Islet precursor cell (in vitro differentiated cells): ENCODE measurements at regions not wholly inside any gene's neighbourhood (a gene's known extent, or its start where the extent isn't known, plus 50 kb on each side); places are given as distances from the start of the nearest gene placed in this dataset.
A peak's percentile ranks its signal among the peaks of the same experiment; 100 is the strongest.

Experiments
- DNase-seq: peaks from one replicate; pipeline ENCODE4 v3.0.0-alpha.2; 2018

GRCh38 chr1:4292861-4293260 lies 361.5 kb upstream of the AJAP1 start:
- DNase-seq = peak; percentile 6

GRCh38 chr1:4298361-4299083 lies 355.9 kb upstream of the AJAP1 start:
- peak; percentile 33 for DNase-seq

GRCh38 chr1:4301007-4301406 lies 353.4 kb upstream of the AJAP1 start:
- no peak for DNase-seq

- DNase-seq = peak; percentile 26
Observed at GRCh38 chr1:4303303-4303702, 351.1 kb upstream of the AJAP1 start.

GRCh38 chr1:4305526-4306301 lies 348.7 kb upstream of the AJAP1 start:
- peak; percentile 43 for DNase-seq

GRCh38 chr1:4306559-4307467 lies 347.6 kb upstream of the AJAP1 start:
- peak; percentile 29 for DNase-seq

GRCh38 chr1:4307468-4307845 lies 347.0 kb upstream of the AJAP1 start:
- peak; percentile 28 for DNase-seq

- peak; percentile 42 for DNase-seq
Observed at GRCh38 chr1:4307911-4308545, 346.4 kb upstream of the AJAP1 start.

DNA sequence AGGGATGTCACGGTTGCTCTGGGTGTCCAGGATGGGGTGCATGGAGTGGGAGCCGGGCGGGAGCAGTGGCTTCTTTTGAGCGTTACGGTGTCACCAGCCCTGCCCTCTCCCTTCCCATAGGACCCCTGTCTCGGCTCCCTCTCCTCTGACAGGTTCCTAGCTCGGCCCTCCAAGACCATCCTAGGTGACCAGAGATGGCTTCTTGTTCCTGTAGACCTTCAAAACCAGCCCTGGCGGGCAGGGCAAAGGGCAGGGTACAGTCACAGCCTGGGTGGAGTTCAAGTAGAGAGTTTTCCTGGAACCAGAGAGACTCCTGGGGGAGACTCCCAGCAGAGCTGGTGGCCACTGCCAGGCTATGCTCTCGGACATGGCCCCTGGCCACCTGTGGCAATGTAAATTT lies 345.6 kb upstream of the AJAP1 start:
- DNase-seq = no peak

DNA sequence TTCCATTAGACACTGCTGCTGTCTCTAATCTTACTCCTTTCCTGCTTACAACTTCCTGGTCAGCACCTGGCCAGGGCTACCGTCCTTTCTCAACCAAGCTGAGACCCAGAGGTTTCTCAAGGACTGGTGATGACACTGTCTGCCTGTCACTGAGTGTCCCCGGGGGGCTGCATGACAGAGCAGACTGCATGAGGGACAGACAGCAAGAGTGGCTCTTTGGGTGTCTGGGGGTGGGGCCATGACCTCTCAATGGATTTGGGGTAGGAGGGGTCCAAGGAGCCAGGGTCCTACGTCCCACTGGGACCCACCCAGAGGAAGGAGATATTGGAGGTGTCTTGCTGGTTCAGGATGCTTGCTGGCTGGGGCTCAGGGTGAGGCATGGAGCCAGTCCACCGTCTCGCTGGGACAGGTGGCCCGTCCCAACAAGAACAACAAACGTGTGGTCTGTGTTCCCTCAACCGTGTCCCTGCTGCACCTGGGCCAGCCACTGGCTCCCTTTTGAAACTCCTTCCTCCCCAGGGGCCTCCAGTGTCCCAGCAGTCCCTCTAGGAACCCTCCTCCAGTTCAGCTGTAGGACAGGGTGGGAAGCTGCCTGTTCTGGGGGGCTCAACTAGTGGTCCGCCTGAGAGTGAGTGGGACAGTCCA lies 344.6 kb upstream of the AJAP1 start:
- DNase-seq = peak; percentile 24

DNA sequence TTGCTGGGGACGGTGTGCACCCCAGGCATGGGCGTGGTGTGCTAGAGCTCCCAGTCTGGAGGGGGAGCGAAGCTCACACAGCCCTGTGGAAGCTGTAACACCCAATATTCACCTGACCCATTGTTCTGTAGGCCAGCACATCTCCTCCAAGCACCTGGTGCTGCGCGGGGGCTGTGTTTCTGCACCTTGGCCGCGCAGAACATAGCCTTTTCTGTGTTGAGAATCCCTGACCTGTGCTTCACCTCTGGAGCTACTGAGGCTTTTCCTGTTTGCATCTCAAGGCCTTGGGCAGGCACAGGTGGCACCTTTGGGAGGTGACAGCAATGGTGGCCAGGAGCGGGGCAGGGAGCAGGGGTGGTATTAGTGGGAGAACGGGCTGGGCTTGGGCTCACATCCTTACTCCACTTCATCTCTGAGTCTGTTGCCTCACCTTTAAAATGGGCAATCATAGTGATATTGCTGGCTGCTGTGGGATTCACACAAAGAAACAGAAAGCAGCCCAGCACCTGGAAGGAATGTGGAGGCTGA lies 343.9 kb upstream of the AJAP1 start:
- DNase-seq = no peak

DNA sequence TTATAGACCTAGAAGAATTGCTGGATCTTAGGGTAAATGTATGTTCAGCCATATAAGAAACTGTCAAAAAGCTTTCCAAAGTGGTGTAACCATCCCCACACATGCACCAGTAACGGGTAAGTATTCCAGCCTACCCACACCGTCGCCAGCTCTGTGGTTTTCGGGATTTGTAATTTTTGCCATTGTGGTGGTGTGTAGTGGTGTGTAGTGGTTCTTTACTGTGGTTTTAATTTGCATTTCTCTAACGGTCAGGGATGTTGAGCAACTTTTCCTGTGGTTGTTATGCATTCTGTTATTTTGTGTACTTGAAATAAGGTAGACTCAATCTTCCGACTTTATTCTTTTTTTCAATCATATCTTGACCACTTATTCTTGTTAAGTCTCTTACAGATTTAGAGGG lies 342.4 kb upstream of the AJAP1 start:
- DNase-seq = peak; percentile 4

DNA sequence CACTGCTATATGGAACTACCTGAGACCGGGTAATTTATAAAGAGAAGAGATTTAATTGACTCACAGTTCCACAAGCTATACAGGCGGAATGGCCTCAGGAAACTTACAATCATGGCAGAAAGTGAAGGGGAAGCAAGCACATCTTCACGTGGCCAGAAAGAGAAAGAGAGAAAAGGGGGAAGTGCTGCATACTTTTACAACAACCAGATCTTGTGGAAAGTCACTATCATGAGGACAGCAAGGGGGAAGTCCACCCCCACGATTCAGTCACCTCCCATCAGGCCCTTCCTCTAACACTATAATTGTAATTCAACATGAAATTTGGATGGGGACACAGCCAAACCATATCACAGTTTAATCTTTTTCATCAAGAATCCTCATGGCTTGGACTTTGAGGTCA lies 339.2 kb upstream of the AJAP1 start:
- no peak for DNase-seq

DNA sequence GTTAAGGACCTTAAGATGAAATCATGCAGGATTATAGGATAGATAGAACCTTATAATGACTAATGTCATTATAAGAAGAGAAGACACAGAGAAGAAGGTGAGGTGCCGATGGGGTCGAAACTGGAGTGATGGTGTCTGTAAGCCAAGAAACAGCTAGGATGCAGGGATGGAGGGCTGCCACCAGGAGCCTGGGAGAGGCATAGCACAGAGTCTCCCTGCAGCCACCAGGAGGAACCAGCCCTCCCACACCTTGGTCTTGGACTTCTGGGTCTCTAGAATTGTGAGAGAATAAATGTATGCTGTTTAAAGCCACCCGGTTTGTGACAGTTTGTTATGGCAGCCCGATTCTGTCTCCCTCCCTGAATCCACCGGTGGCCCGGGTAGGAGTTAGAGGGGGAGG lies 337.2 kb upstream of the AJAP1 start:
- DNase-seq = no peak

GRCh38 chr1:4318720-4319119 lies 335.7 kb upstream of the AJAP1 start:
- DNase-seq = no peak

GRCh38 chr1:4319496-4319895 lies 334.9 kb upstream of the AJAP1 start:
- no peak for DNase-seq

GRCh38 chr1:4322881-4323280 lies 331.5 kb upstream of the AJAP1 start:
- DNase-seq = no peak

DNA sequence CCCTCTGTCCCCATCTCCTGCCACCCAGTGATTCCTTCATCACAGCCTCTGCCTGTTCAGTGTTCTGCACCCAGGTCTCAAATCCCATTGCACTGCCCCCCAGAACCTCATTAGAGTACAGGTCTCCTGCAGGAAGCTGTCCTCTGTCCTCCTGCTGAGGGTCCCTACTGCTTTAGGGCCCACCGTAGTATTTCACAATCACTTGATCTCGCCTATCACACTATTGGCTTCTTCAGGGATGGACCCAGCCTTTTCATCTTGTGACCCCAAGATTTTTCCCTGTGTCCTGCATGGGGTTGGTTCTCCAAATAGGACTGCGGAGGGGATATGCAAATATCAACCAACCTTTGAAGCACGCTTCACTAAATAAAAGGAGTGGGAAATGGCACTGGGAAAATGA lies 331.1 kb upstream of the AJAP1 start:
- DNase-seq = no peak

- no peak for DNase-seq
Observed at GRCh38 chr1:4324525-4324924, 329.9 kb upstream of the AJAP1 start.

GRCh38 chr1:4327142-4327541 lies 327.3 kb upstream of the AJAP1 start:
- DNase-seq = no peak

DNA sequence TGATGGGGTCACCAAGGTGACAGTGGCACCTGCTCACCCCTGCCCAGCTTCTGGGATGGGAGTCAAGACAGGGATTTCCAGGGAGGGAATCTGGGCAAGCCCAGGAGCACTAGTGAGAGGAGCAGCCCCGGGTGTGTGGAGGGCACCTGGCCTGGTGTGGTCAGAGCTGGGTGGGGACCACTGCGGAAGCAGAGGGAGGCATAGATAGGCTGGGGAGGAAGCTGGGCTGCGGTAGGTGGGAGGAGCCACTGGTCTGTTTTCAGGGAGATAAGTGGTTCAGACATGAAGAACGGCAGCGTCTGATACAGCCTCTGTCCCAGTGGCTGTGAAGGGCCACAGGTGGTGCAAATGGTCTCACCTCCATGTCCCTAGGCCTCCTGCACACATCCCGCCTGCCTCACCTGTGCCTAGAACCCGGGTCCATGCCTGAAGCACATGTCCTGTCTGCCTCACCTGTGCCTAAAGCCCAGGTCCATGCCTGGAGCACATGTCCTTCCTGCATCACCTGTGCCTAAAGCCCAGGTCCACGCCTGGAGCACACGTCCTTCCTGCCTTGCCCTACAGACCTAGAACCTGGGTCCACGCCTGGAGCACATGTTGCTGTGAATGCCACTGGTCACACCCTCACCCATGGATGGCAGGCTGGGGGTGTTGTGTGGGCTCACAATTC lies 325.9 kb upstream of the AJAP1 start:
- no peak for DNase-seq
